Activated CD8-positive, alpha-beta memory T cell treated with anti-CD3 and anti-CD28 coated beads, Interleukin-2, amount 50 U/mL, for 48 hours (primary cell): ENCODE measurements at regions not wholly inside any gene's neighbourhood (a gene's known extent, or its start where the extent isn't known, plus 50 kb on each side); places are given as distances from the start of the nearest gene placed in this dataset.
"Not testable (repeated sequence)": the region's sequence is repeated elsewhere in the genome, so short reads cannot be mapped to it uniquely, and the experiment has no call there.

Source experiments
- DNase-seq: peaks from one replicate; pipeline ENCODE4 v3.0.0-alpha.2; 2020

- DNase-seq, result no peak
Measured at GRCh38 chr7:51589111-51589510, 272.5 kb upstream of the COBL start.

- DNase-seq, result no peak
Measured at GRCh38 chr7:51587604-51588003, 271.0 kb upstream of the COBL start.

GRCh38 chr7:51577390-51577789, 260.8 kb upstream of the COBL start:
- DNase-seq, result no peak

GRCh38 chr7:51569581-51569980, 253.0 kb upstream of the COBL start:
- DNase-seq, result no peak

GRCh38 chr7:51569176-51569575, 252.6 kb upstream of the COBL start:
- no peak for DNase-seq

GRCh38 chr7:51551070-51551469, 234.5 kb upstream of the COBL start:
- DNase-seq, result no peak

- no peak for DNase-seq
Measured at GRCh38 chr7:51545131-51545530, 228.5 kb upstream of the COBL start.

- DNase-seq, result no peak
Measured at GRCh38 chr7:51543801-51544553, 227.4 kb upstream of the COBL start.

GRCh38 chr7:51540906-51541305, 224.3 kb upstream of the COBL start:
- DNase-seq, result not testable (repeated sequence)

GRCh38 chr7:51539840-51540239, 223.2 kb upstream of the COBL start:
- no peak for DNase-seq

GRCh38 chr7:51528172-51528571, 211.6 kb upstream of the COBL start:
- DNase-seq, result no peak

- no peak for DNase-seq
Measured at GRCh38 chr7:51521694-51522312, 205.2 kb upstream of the COBL start.

- no peak for DNase-seq
Measured at GRCh38 chr7:51521054-51521453, 204.4 kb upstream of the COBL start.

- DNase-seq, result no peak
Measured at GRCh38 chr7:51518646-51519045, 202.0 kb upstream of the COBL start.

GRCh38 chr7:51517187-51517586, 200.6 kb upstream of the COBL start:
- no peak for DNase-seq

GRCh38 chr7:51501620-51502019, 185.0 kb upstream of the COBL start:
- DNase-seq, result no peak

- DNase-seq, result no peak
Measured at GRCh38 chr7:51482976-51483375, 166.4 kb upstream of the COBL start.

GRCh38 chr7:51481421-51481820, 164.8 kb upstream of the COBL start:
- no peak for DNase-seq

- no peak for DNase-seq
Measured at GRCh38 chr7:51477819-51478218, 161.2 kb upstream of the COBL start.

GRCh38 chr7:51477323-51477722, 160.7 kb upstream of the COBL start:
- DNase-seq, result no peak

GRCh38 chr7:51476026-51476425, 159.4 kb upstream of the COBL start:
- DNase-seq, result no peak

- no peak for DNase-seq
Measured at GRCh38 chr7:51472873-51473272, 156.3 kb upstream of the COBL start.

GRCh38 chr7:51471981-51472296, 155.3 kb upstream of the COBL start:
- no peak for DNase-seq

GRCh38 chr7:51471210-51471980, 154.8 kb upstream of the COBL start:
- no peak for DNase-seq
